HG02973 (cell line): ENCODE measurements at regions not wholly inside any gene's neighbourhood (a gene's known extent, or its start where the extent isn't known, plus 50 kb on each side); places are given as distances from the start of the nearest gene placed in this dataset.
"Not testable (repeated sequence)": the region's sequence is repeated elsewhere in the genome, so short reads cannot be mapped to it uniquely, and the experiment has no call there.

ENCODE experiments used
- ATAC-seq: cut with Tn5 transposase; IDR thresholded peaks from one replicate; pipeline ENCODE4 v1.9.1; 2021; ENCODE audit warnings: moderate library complexity; ENCODE audit not compliant: unreplicated experiment

GRCh38 chr10:57098146-57098545 is 737.1 kb upstream of the ZWINT start:
- ATAC-seq, result no peak

- no peak for ATAC-seq
These were observed 735.0 kb upstream of the ZWINT start for GRCh38 chr10:57096044-57096443.

- no peak for ATAC-seq
These were observed 733.9 kb upstream of the ZWINT start for GRCh38 chr10:57094965-57095364.

GRCh38 chr10:57094083-57094482 is 733.0 kb upstream of the ZWINT start:
- ATAC-seq, result no peak

GRCh38 chr10:57053530-57053929 is 692.5 kb upstream of the ZWINT start:
- no peak for ATAC-seq

- no peak for ATAC-seq
These were observed 688.0 kb upstream of the ZWINT start for GRCh38 chr10:57049096-57049495.

GRCh38 chr10:57038531-57038930 is 677.5 kb upstream of the ZWINT start:
- ATAC-seq, result no peak

- ATAC-seq, result no peak
These were observed 674.3 kb upstream of the ZWINT start for GRCh38 chr10:57035310-57035709.

GRCh38 chr10:57032301-57032700 is 671.2 kb upstream of the ZWINT start:
- not testable (repeated sequence) for ATAC-seq

- ATAC-seq, result no peak
These were observed 670.3 kb upstream of the ZWINT start for GRCh38 chr10:57031346-57031745.

- no peak for ATAC-seq
These were observed 665.2 kb upstream of the ZWINT start for GRCh38 chr10:57026307-57026706.

GRCh38 chr10:57023626-57024025 is 662.6 kb upstream of the ZWINT start:
- ATAC-seq, result no peak

GRCh38 chr10:57018452-57018851 is 657.4 kb upstream of the ZWINT start:
- ATAC-seq, result no peak

- ATAC-seq, result no peak
These were observed 656.4 kb upstream of the ZWINT start for GRCh38 chr10:57017356-57018037.

GRCh38 chr10:57015595-57016318 is 654.7 kb upstream of the ZWINT start:
- ATAC-seq, result no peak

GRCh38 chr10:57015187-57015586 is 654.1 kb upstream of the ZWINT start:
- ATAC-seq, result no peak

GRCh38 chr10:57014758-57015157 is 653.7 kb upstream of the ZWINT start:
- ATAC-seq, result no peak

- ATAC-seq, result no peak
These were observed 647.1 kb upstream of the ZWINT start for GRCh38 chr10:57008189-57008588.

GRCh38 chr10:56991591-56992069 is 630.6 kb upstream of the ZWINT start:
- ATAC-seq, result no peak

- no peak for ATAC-seq
These were observed 614.5 kb upstream of the ZWINT start for GRCh38 chr10:56975513-56975912.

GRCh38 chr10:56973766-56974165 is 612.7 kb upstream of the ZWINT start:
- no peak for ATAC-seq

- no peak for ATAC-seq
These were observed 582.2 kb upstream of the ZWINT start for GRCh38 chr10:56943221-56943755.
